ENCODE measurements at regions not wholly inside any gene's neighbourhood (a gene's known extent, or its start where the extent isn't known, plus 50 kb on each side); places are given as distances from the start of the nearest gene placed in this dataset.

- Histone ChIP-seq H3K9me3 (ENCODE audit: control insufficient read depth in 4 of 4, insufficient read depth in 3 of 4, low read length in 3 of 4) (no peaks in the 10 kb centered on the region), H3K4me1 (ENCODE audit: control insufficient read depth in 5 of 5, insufficient read depth in 5 of 5, low read length in 5 of 5) (no peaks in the 10 kb centered on the region), H3K36me3 (ENCODE audit: control insufficient read depth in 4 of 4, insufficient read depth in 4 of 4, low read length in 4 of 4) (no peaks in the 10 kb centered on the region), H3K9ac (ENCODE audit: insufficient read depth in 1 of 2, low read length in 2 of 2) (no peak overlapping the region), H3K4me3 (no peak overlapping the region), H3K27ac (ENCODE audit: low read depth in 1 of 2, low read length in 1 of 2) (no peak overlapping the region), H3K27me3 (ENCODE audit: control insufficient read depth in 3 of 3, insufficient read depth in 3 of 3, low read length in 2 of 3) (no peaks in the 10 kb centered on the region)
- no peak for TF ChIP-seq CTCF (IDR thresholded peaks at IDR 0.05; ENCODE audit: control extremely low read depth, extremely low read depth)
- ATAC-seq (ENCODE audit: insufficient read depth, low FRiP score) (no peak), DNase-seq (no peak)
- 52 to 54% methylated on average over 1 of the region's 1 CpG for WGBS, 2 donors
Observed at GRCh38 chr3:104791331-104791730, 575.4 kb upstream of the ALCAM start.

- DNase-seq (no peak), ATAC-seq (ENCODE audit: insufficient read depth, low FRiP score) (no peak)
- Histone ChIP-seq H3K4me1 (ENCODE audit: control insufficient read depth in 5 of 5, insufficient read depth in 5 of 5, low read length in 5 of 5) (peaks cover 0 to 12% (median 0%) of the 10 kb centered on the region in 5 donors), H3K27ac (ENCODE audit: low read depth in 1 of 2, low read length in 1 of 2) (no peak overlapping the region), H3K4me3 (no peak overlapping the region), H3K9ac (ENCODE audit: insufficient read depth in 1 of 2, low read length in 2 of 2) (no peak overlapping the region), H3K9me3 (ENCODE audit: control insufficient read depth in 4 of 4, insufficient read depth in 3 of 4, low read length in 3 of 4) (no peaks in the 10 kb centered on the region), H3K36me3 (ENCODE audit: control insufficient read depth in 4 of 4, insufficient read depth in 4 of 4, low read length in 4 of 4) (no peaks in the 10 kb centered on the region), H3K27me3 (ENCODE audit: control insufficient read depth in 3 of 3, insufficient read depth in 3 of 3, low read length in 2 of 3) (no peaks in the 10 kb centered on the region)
- WGBS, 2 donors, result 80 to 82% methylated on average over 5 of the region's 5 CpGs
- no peak for TF ChIP-seq CTCF (IDR thresholded peaks at IDR 0.05; ENCODE audit: control extremely low read depth, extremely low read depth)
Observed at GRCh38 chr3:104796556-104796955, 570.2 kb upstream of the ALCAM start.

GRCh38 chr3:104805042-104805441 is 561.7 kb upstream of the ALCAM start:
- Histone ChIP-seq H3K4me3 (no peak overlapping the region), H3K9me3 (ENCODE audit: control insufficient read depth in 4 of 4, insufficient read depth in 3 of 4, low read length in 3 of 4) (no peaks in the 10 kb centered on the region), H3K36me3 (ENCODE audit: control insufficient read depth in 4 of 4, insufficient read depth in 4 of 4, low read length in 4 of 4) (no peaks in the 10 kb centered on the region), H3K27me3 (ENCODE audit: control insufficient read depth in 3 of 3, insufficient read depth in 3 of 3, low read length in 2 of 3) (no peaks in the 10 kb centered on the region), H3K4me1 (ENCODE audit: control insufficient read depth in 5 of 5, insufficient read depth in 5 of 5, low read length in 5 of 5) (no peaks in the 10 kb centered on the region), H3K9ac (ENCODE audit: insufficient read depth in 1 of 2, low read length in 2 of 2) (no peak overlapping the region), H3K27ac (ENCODE audit: low read depth in 1 of 2, low read length in 1 of 2) (no peak overlapping the region)
- 82 to 88% methylated on average over 5 of the region's 5 CpGs for WGBS, 2 donors
- ATAC-seq (ENCODE audit: insufficient read depth, low FRiP score) (no peak), DNase-seq (no peak)
- TF ChIP-seq CTCF (IDR thresholded peaks at IDR 0.05; ENCODE audit: control extremely low read depth, extremely low read depth), result no peak

- TF ChIP-seq CTCF (IDR thresholded peaks at IDR 0.05; ENCODE audit: control extremely low read depth, extremely low read depth), result no peak
Observed at GRCh38 chr3:104805508-104805907, 561.2 kb upstream of the ALCAM start.

More at GRCh38 chr3:104805508-104805907, 561.2 kb upstream of the ALCAM start:
- 75 to 80% methylated on average over 5 of the region's 5 CpGs for WGBS, 2 donors
- H3K4me1 ChIP-seq (ENCODE audit: control insufficient read depth in 5 of 5, insufficient read depth in 5 of 5, low read length in 5 of 5), result no peaks in the 10 kb centered on the region
- no peaks in the 10 kb centered on the region for H3K36me3 ChIP-seq (ENCODE audit: control insufficient read depth in 4 of 4, insufficient read depth in 4 of 4, low read length in 4 of 4)
- H3K4me3 ChIP-seq, result no peak overlapping the region
- DNase-seq, result no peak
- no peaks in the 10 kb centered on the region for H3K9me3 ChIP-seq (ENCODE audit: control insufficient read depth in 4 of 4, insufficient read depth in 3 of 4, low read length in 3 of 4)
- ATAC-seq (ENCODE audit: insufficient read depth, low FRiP score), result no peak
- no peaks in the 10 kb centered on the region for H3K27me3 ChIP-seq (ENCODE audit: control insufficient read depth in 3 of 3, insufficient read depth in 3 of 3, low read length in 2 of 3)
- no peak overlapping the region for H3K9ac ChIP-seq (ENCODE audit: insufficient read depth in 1 of 2, low read length in 2 of 2)
- H3K27ac ChIP-seq (ENCODE audit: low read depth in 1 of 2, low read length in 1 of 2), result no peak overlapping the region

Measured in lung (tissue), 11 donors.